DMS114 treated with DMSO at 0.1 percent for 48 hours (cell line): ENCODE measurements at regions not wholly inside any gene's neighbourhood (a gene's known extent, or its start where the extent isn't known, plus 50 kb on each side); places are given as distances from the start of the nearest gene placed in this dataset.

Experiments used
- DNase-seq: peaks from one replicate; lab custom pipeline; 2025; ENCODE audit not compliant: unreplicated experiment; lab: John Stamatoyannopoulos, UW

DNA sequence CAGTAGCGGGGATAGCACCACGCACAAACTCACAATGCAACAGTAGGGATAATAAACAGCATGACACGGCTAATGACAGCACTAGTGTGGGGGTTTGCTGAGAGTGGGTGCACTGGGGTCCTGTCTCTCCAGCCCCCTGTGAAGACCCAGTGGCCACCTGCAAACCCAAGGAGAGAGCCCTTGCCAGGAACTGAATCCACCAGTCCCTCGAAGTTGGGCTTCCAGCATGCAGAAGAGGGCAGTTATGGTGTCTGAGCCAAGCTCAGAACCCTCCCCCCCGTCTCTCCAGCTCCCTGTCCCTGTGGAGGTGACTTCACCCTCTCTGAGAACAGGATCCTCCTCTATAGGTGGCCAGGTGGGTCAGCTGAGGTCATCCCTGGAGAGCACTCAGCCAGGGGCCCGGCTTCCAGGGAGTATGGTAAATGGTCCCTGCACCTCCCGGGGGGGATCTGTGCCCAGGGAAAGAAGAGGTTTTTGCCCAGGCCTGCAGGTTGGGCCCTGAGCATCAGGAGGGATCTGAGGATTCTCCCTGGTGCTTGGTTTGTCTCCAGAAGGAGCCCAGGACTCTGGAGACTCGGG, 86.3 kb upstream of the PRR5 start:
- DNase-seq, result no peak

DNA sequence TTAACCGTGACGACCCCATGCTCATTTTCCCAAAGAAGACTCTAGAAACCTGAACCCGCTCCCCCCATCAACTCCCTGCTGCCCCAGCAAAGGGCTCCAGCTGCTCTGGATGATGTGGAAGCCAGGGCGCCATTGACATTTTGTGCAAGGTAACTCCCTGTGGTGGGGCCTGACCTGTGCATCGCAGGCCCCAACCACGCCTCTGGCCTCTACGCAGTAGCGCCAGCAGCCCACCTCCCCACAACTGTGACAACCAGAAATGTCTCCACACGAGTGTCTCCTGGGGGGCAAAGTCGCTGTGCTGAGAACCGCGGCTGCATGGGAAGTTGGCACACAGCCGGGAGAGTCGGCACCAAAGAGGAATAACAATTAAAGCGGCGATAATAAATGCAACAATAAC, 86.9 kb upstream of the PRR5 start:
- DNase-seq, result no peak

DNA sequence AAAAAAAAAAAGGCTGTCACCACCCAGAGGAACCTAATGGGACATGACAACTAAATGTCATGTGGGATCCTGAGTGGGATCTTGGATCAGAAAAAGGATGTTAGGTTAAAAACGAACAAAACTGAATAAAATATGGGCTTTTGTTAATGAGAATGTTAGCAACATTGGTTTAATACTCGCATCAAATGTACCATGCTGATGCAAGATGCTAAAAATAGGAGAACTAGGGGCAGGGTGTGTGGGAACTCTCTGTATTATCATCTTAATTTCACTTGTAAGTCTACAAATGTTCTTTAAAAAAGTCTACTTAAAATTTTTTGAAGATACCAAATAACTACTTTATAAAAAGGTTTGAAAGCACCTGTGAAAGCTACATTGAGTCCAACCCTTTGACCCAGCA, 88.8 kb upstream of the PRR5 start:
- no peak for DNase-seq

DNA sequence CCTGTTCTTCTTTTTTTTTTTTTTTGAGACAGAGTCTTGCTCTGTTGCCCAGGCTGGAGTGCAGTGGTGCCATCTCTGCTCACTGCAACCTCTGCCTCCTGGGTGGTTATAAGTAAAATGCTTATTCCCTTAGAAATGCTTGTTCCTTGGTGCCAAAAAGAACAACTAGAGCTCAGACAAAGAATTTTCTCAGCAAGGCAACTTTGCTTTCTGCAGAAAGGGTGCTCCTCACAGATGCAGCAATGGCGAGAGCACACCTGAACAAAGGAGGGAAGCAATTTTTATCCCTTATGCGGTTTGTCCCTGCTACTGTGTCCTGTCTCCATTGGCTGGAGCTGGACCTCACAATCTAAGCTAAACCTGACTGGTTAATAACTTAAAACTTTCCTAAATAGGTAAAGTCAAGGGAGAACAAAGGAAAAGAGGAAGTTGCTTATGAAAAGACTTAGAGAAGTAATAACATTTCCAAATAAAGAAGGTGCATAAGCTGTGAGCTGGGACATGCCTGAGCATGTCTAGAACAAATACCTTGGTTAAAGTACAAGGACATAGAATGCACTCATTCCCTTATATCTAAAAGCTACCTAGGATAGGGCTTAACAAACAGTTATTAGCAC, 90.0 kb upstream of the PRR5 start:
- no peak for DNase-seq

GRCh38 chr22:44610071-44610470, 91.9 kb upstream of the PRR5 start:
- DNase-seq, result no peak

GRCh38 chr22:44609400-44609988, 92.5 kb upstream of the PRR5 start:
- DNase-seq, result no peak

- no peak for DNase-seq
These were observed 93.2 kb upstream of the PRR5 start for GRCh38 chr22:44608597-44609399.

DNA sequence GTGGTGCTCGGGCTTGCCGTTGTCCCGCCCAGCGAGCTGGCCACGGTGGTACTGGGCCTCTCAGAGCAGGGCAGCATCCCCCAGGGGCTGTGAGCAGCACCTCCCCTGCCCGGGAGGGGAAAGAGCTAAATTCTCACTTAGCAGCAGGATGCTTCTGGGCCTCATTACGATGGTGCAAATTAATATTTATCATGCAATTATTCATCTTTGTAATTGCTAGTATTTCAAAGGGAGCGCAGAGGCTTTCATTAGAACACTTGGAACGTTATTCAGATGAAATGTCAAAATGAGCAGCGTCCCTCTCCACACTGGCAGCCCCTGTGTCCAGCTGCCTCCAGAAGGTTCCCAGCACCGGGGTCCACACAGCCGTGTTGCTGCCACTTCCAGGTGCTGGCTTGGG, 95.9 kb upstream of the PRR5 start:
- DNase-seq, result no peak

DNA sequence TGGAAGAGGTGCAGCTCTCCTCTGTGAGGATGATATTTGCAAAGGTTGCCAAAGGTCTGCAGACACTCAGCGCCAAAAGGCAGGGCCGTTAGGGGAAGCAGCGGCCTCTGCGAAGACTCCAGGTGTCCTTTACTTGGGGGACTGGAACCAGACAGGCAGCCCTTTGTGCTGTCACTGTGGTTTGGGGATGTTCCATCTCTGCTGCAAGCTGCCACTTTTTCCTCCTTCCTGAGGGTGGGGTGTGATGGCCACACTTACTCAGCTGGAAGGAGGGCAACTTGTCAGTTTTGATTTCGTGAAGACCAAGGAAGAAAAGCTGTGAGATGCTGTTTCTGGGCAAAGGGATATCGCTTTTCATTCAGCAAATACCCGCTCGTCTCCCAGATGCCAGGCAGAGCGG, 96.5 kb upstream of the PRR5 start:
- no peak for DNase-seq

DNA sequence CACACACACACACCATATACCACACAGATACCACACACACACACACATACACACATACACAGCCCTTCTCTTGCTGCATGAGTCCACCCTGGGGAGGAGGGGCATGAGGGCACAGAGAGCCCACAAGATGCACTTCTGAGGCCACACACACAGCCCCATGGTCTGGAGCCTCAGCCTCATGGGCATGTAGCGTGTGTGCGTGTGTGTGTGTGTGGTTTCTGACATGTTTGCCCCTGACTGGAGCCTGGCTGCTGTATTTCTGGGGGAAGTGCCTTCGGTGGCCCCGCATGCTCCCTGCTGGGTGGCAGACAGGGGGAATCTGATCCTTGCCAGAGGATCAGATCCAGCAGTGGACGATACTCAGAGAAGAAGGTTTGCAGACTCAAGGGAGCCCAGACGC, 97.0 kb upstream of the PRR5 start:
- DNase-seq, result no peak

DNA sequence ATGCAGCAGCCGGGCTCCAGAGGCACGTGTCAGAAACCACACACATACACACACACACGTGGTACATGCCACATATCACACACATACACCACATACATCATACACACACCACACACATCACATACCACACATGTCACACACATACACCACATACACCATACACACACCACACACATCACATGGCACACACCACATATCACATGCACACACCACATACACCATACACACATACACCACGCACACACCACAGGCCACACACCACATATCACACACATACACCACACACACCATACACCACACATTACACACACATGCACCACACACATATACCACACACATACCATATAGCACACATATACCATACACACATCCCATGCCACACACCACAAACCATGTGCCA, 97.5 kb upstream of the PRR5 start:
- DNase-seq, result no peak

- no peak for DNase-seq
These were observed 98.2 kb upstream of the PRR5 start for GRCh38 chr22:44603767-44604166.

DNA sequence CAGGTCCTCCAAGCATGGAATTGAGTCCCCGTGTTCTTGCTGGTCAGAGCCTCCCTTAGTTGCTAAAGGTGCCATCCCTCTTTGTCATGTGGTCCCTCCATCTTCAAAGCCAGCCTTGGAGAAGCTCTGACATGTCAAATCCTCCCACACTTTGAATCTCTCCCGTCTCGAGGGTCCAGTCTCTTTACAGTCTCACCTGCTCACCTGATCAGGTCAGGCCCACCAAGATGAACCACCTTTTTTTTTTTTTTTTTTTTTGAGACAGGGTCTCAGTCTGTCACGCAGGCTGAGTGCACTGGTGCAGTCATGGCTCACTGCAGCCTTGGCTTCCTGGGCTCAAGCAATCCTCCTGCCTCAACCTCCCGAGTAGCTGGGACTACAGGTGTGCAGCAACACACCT, 100.3 kb upstream of the PRR5 start:
- DNase-seq, result no peak

- DNase-seq, result no peak
These were observed 100.8 kb upstream of the PRR5 start for GRCh38 chr22:44601189-44601588.

DNA sequence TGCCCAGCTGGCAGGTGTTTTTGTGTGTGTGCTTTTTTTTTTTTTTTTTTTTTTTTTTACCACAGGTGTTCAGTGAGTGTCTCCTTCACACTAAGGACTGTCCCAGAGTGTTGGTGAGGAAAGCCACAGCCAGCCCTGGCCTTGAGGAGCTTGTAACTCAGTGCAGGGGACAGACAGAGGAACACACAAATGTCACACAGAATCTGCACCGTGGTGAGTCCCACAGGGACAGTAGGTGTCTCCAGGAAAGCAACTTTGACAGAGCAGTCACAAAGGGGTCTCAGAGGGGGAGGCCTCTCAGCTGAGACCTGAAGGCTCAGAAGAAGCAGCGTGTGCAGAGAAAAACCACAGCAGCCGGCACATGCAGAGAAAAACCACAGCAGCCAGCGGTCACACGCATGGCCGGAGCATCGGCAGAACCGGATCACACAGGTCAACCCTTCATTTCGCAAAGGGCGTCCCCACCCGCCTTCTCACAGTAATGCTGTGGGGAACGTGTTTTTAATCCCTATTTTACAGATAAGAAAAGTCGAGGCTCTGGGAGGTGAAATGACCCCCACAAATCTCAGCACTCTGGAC, 101.7 kb upstream of the PRR5 start:
- no peak for DNase-seq

DNA sequence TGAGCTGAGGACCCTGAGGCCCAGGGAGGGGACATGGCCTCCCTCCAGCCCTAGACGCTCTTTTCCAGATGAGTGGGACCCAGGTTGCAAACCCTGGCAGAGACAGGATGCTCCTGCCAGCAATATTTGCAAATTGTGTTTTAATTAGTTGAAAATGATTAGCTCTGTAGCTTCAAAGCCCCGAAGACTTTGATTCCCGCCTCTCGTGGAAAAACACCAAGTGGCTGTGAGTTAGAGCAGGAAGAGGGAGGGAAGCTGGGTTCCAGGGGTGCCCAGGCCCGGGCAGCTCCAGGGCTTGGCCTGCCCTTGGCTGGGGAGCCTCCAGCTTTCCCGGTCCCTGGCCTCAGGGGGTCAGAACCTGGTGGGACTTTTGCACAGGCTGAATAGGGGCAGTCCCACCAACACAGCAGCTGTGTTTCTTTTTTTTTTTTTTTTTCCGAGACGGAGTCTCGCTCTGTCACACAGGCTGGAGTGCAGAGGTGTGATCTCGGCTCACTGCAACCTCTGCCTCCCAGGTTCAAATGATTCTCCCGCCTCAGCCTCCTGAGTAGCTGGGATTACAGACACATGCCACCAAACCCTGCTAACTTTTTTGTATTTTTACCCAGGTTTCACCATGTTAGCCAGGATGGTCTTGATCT, 101.6 kb upstream of the RTL6 start:
- DNase-seq, result no peak

DNA sequence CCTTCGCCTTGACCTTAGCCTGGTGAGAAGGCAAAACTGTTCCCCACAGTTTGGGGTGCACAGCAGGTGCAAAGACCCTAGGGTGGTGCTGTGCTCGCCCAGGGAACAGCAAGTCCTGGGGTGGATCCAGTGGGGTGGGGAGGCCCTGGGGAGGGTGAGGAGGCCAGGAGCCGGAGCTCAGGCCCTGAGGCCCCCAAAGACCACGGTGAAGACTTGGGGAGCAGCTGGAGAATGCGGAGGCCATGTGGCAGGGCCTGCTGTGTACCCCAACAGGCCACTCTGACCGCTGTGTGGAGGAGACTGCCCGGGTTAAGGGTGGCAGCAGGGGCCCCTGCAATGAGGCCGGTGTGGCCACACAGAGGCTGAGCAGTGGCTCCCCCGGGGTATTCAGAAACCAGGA, 101.1 kb upstream of the RTL6 start:
- no peak for DNase-seq

- no peak for DNase-seq
These were observed 99.6 kb upstream of the RTL6 start for GRCh38 chr22:44597616-44598015.

DNA sequence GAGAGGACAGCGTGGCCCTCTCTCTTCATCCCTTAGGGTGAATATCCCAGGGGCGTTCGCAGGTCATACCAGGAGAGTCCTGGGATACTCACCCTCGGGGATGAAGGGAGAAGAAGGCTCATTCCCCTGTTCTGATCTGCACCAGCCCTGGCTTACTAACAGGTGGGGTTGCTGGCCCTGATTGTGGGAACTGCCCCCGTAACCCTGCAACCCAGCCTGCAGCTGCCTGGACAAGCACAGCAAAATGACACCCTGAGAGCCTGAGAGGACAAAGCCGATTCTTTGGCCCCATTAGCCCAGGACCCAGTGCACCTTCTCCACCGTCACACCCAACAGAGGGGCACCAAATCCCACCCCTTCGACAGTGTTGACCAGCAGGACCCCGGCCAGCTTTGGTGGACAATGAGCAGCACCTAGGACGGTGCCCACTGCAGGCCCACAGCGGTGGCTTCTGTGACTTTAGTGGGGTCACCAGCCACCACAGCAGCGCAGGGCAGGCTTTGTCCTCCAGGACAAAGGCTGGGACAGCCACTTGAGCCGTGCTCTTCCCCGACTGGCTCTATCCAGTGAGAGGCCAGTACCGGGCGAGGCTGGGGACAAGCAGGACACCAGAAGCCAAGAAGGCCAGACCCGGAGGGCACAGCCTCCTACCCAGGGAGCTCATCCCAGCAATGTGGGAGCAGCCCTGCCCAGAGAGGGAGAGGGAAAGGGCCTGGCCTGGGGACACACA, 98.5 kb upstream of the RTL6 start:
- DNase-seq, result no peak

DNA sequence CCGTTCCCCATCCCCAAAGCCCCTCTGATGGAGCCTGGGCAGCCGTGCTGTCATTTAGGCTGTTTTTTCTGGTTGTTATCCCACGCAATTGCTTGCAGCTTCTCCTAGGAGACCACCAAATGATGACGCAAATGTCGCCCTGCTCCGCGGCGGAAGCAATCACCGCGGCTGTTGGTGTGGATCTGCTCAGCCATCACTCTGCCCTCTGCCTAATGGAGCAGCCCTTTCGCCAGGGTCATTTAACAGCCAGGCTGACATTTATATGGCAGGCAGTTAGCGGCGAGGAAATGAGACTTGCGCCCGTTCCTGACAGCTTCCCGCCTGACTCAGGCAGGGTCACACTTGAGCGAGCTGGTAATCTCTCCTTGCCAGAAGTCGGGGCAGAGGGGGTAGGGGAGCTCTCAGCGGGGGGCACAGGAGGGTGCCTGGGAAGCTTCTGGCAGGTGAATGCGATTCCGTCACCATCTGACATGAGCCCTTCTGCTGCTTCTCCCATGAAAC, 97.9 kb upstream of the RTL6 start:
- no peak for DNase-seq

GRCh38 chr22:44594951-44595350, 96.9 kb upstream of the RTL6 start:
- DNase-seq, result no peak
